SU-DHL-6 (cell line): ENCODE measurements at regions not wholly inside any gene's neighbourhood (a gene's known extent, or its start where the extent isn't known, plus 50 kb on each side); places are given as distances from the start of the nearest gene placed in this dataset.
A peak's percentile ranks its signal among the peaks of the same experiment; 100 is the strongest.
"Not testable (repeated sequence)": the region's sequence is repeated elsewhere in the genome, so short reads cannot be mapped to it uniquely, and the experiment has no call there.

Experiments
- H2AFZ ChIP-seq: fragments of 200-600 bp; sonication (generic); 2 replicates; pipeline ENCODE4 v1.6.1; 2014; ENCODE audit warnings: low read depth, mild to moderate bottlenecking, moderate library complexity, mixed read lengths, antibody characterized with exemption, low read length; ENCODE audit not compliant: severe bottlenecking
- H3F3A ChIP-seq: fragments of 200-600 bp; shearing (Covaris generic); 2 replicates; pipeline ENCODE4 v1.6.0; 2016; ENCODE audit warnings: antibody characterized with exemption, mild to moderate bottlenecking; ENCODE audit not compliant: insufficient read depth
- H3K27ac ChIP-seq: fragments of 200-600 bp; sonication (generic); 2 replicates; pipeline ENCODE4 v1.5.1; 2016; ENCODE audit warnings: low read depth, mild to moderate bottlenecking, low read length, moderate library complexity, mixed read lengths
- H3K27me3 ChIP-seq: fragments of 200-600 bp; sonication (generic), shearing (Covaris generic); 2 replicates; pipeline ENCODE4 v1.6.0; 2014; ENCODE audit warnings: mild to moderate bottlenecking, low read length
- H3K36me3 ChIP-seq: fragments of 200-600 bp; sonication (generic); 2 replicates; pipeline ENCODE4 v1.6.1; 2014; ENCODE audit warnings: mild to moderate bottlenecking, low read length, mixed read lengths
- H3K4me2 ChIP-seq: fragments of 300-600, 200-600 bp; shearing (Covaris generic), sonication (generic); 2 replicates; pipeline ENCODE4 v1.6.0; 2014; ENCODE audit warnings: low read length, low read depth, mild to moderate bottlenecking; ENCODE audit not compliant: poor library complexity, severe bottlenecking
- H3K4me3 ChIP-seq: fragments of 200-600 bp; sonication (generic); 2 replicates; pipeline ENCODE4 v1.5.1; 2014; ENCODE audit warnings: antibody characterized with exemption, low read length, mild to moderate bottlenecking, mixed read lengths; ENCODE audit not compliant: insufficient read depth, poor library complexity, severe bottlenecking
- H3K79me2 ChIP-seq: fragments of 200-600 bp; sonication (generic); 2 replicates; pipeline ENCODE4 v1.6.1; 2014; ENCODE audit warnings: mild to moderate bottlenecking, low read length, moderate library complexity; ENCODE audit not compliant: insufficient read depth
- H3K9ac ChIP-seq: fragments of 200-600 bp; sonication (generic); 2 replicates; pipeline ENCODE4 v1.7.0; 2014; ENCODE audit warnings: mild to moderate bottlenecking, low read length
- H3K9me2 ChIP-seq: fragments of 200-600 bp; sonication (generic); replicated peaks from 2 replicates; pipeline ENCODE4 v1.6.1; 2014; ENCODE audit warnings: low read length; ENCODE audit not compliant: insufficient read depth
- H3K9me3 ChIP-seq: fragments of 200-600 bp; sonication (generic); 2 replicates; pipeline ENCODE4 v1.6.1; 2014; ENCODE audit warnings: low read length, mixed read lengths; ENCODE audit not compliant: insufficient read depth
- H4K20me1 ChIP-seq: fragments of 200-600 bp; sonication (generic); 2 replicates; pipeline ENCODE4 v1.6.1; 2014; ENCODE audit warnings: low read depth, mild to moderate bottlenecking, antibody characterized with exemption, low read length, moderate library complexity, mixed read lengths
- CTCF ChIP-seq: fragments of 200-600 bp; sonication (generic); IDR thresholded peaks from one replicate; pipeline ENCODE4 v1.5.1; 2017; ENCODE audit warnings: antibody characterized with exemption, mild to moderate bottlenecking, low read length, moderate library complexity; ENCODE audit not compliant: insufficient read depth, poor library complexity, severe bottlenecking
- EZH2phosphoT487 ChIP-seq: fragments of 200-600 bp; sonication (generic), shearing (Covaris generic); conservative IDR thresholded peaks from 2 replicates; pipeline ENCODE4 v1.6.1; 2018; ENCODE audit warnings: mild to moderate bottlenecking, antibody characterized with exemption, low read length, moderate library complexity, mixed read lengths

GRCh38 chr2:184452907-184453306 is 145.4 kb upstream of the ZNF804A start:
- H3K4me3 ChIP-seq: peak overlapping the region; percentile 12
- H3K4me2 ChIP-seq: peak overlapping the region; percentile 67
- no peaks in the 10 kb centered on the region for H3K79me2 ChIP-seq
- no peaks in the 10 kb centered on the region for H3K9me3 ChIP-seq
- H3K9me2 ChIP-seq: no peaks in the 10 kb centered on the region
- peak overlapping the region; percentile 33 for H3K9ac ChIP-seq
- H3K36me3 ChIP-seq: no peaks in the 10 kb centered on the region
- H2AFZ ChIP-seq: peak overlapping the region; percentile 87
- TF ChIP-seq CTCF (no peak), EZH2phosphoT487 (no peak)
- no peaks in the 10 kb centered on the region for H3K27me3 ChIP-seq
- no peaks in the 10 kb centered on the region for H4K20me1 ChIP-seq
- H3F3A ChIP-seq: peaks cover 34% of the 10 kb centered on the region; the same call in 1 of the 2 replicates
- peak overlapping the region; percentile 85 for H3K27ac ChIP-seq

- Histone ChIP-seq H3K9me3 (no peaks in the 10 kb centered on the region), H3F3A (peaks cover 41% of the 10 kb centered on the region; the same call in 1 of the 2 replicates), H3K4me2 (no peak overlapping the region), H2AFZ (no peak overlapping the region), H3K27me3 (no peaks in the 10 kb centered on the region), H3K27ac (no peak overlapping the region), H3K9me2 (no peaks in the 10 kb centered on the region), H4K20me1 (no peaks in the 10 kb centered on the region), H3K9ac (no peak overlapping the region), H3K4me3 (no peak overlapping the region), H3K79me2 (no peaks in the 10 kb centered on the region), H3K36me3 (no peaks in the 10 kb centered on the region)
- TF ChIP-seq EZH2phosphoT487 (no peak), CTCF (no peak)
These were observed 142.7 kb upstream of the ZNF804A start for GRCh38 chr2:184455624-184456023.

DNA sequence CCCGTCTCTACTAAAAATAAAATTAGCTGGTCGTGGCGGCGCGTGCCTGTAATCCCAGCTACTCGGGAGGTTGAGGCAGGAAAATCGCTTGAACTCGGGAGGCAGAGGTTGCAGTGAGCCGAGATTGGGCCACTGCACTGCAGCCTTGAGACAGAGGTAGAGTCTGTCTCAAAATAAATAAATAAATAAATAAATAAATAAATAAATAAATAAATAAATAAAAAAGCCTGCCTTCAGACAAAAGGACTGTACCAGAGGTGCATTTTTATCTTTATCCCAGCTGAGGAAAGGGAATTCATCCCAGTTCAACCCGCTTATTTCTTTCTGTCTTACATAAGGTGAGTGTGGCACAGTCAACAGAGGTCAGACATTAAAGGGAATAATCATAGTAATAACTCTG is 141.6 kb upstream of the ZNF804A start:
- H3K27ac ChIP-seq, H3K36me3 ChIP-seq, H3K9me2 ChIP-seq, H3K27me3 ChIP-seq, H3K4me3 ChIP-seq, H4K20me1 ChIP-seq, H3K79me2 ChIP-seq, H3K4me2 ChIP-seq, H3K9ac ChIP-seq, H3K9me3 ChIP-seq: not testable (repeated sequence)
- H3F3A ChIP-seq: peaks cover 31% of the 10 kb centered on the region; the same call in 1 of the 2 replicates
- H2AFZ ChIP-seq: peak overlapping the region; percentile 56

DNA sequence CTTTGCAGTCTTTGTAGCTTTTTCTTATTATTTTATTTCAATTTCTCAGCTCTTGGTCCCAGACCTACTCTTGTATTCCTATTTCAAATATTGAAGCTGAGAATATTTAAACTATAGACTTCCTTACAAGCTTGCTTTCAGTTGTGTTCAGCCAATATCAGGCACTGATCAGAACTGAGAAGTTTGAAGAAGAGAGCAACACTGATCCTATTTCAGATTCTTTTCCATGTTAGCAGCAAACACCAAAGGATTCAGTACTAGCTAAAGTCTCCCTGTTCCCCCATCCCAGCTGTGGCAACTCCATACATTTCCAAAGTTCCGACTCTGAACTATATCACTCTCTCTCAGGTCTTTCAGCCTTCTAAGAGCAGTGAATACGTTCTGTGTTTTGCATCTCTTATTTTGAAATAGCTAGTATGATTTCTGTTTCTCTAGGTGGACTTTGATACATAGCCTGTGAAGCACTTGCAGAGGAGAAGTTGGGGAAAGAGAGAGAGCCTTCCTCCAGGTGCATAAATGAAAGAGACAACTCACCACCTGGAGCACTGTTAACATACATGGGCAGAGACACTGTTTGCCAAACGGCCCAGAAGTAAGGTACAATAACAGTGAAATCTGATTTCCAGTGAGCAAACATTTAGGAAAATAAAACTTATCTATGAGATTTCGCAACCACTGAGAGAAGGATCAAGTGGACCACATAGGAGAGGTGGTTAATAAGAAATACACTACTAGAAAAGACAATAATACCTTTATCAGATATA is 135.0 kb upstream of the ZNF804A start:
- H3K9me3 ChIP-seq: no peaks in the 10 kb centered on the region
- no peaks in the 10 kb centered on the region for H3K27me3 ChIP-seq
- peak overlapping the region; percentile 91 for H3K4me2 ChIP-seq
- no peaks in the 10 kb centered on the region for H4K20me1 ChIP-seq
- H2AFZ ChIP-seq: peak overlapping the region; percentile 24
- no peaks in the 10 kb centered on the region for H3K36me3 ChIP-seq
- TF ChIP-seq EZH2phosphoT487 (no peak), CTCF (no peak)
- peaks cover 12% of the 10 kb centered on the region; the same call in 1 of the 2 replicates for H3F3A ChIP-seq
- H3K9ac ChIP-seq: peak overlapping the region; percentile 55
- H3K9me2 ChIP-seq: no peaks in the 10 kb centered on the region
- no peaks in the 10 kb centered on the region for H3K79me2 ChIP-seq
- peak overlapping the region; percentile 84 for H3K27ac ChIP-seq
- H3K4me3 ChIP-seq: no peak overlapping the region
